ENCODE measurements at regions not wholly inside any gene's neighbourhood (a gene's known extent, or its start where the extent isn't known, plus 50 kb on each side); places are given as distances from the start of the nearest gene placed in this dataset.

DNA sequence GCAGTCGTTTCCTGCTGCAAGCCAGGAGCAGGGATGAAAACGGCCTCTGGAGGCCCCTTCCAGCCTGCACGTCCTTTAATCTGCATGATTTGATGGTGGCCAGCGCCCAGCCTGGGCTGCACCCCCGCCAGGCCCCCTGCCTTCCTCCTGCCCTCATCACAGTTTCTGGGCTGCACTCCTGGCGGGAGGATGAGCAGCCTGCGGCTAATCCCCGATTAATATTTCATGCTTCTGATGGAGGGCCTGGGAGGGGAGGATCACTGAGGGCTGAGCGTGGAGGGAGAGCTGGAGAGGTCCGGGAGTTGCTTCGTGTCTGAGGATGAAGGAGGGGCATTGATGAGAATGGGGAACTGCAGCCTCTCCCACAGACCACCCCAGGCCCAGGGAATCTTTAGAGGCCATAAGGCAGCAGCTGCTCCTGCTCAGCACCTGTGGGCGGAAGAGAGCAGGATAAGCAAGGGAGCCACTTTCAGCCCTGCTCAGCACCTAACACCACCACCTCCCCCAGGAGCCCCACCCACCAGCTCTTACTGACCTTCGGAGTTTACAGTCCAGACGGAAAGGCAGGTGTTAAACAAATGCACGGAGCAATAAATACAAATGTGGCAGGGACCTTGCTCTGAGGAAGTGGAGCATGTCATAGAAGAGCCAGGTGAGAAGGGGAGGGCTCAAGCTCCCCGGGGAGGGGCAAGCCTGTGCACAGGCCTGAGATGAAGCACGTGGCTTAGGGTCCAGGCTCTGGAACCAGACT, 135.0 kb upstream of the NECTIN1 start:
- Mint-ChIP-seq H3K27me3 (ENCODE audit: insufficient read depth, low read depth, poor library complexity) (peaks cover 2% of the 10 kb centered on the region), H3K4me3 (no peak overlapping the region), H3K4me1 (peaks cover 17% of the 10 kb centered on the region), H3K27ac (no peak overlapping the region), H3K9me3 (peaks cover 6% of the 10 kb centered on the region), H3K36me3 (ENCODE audit: low read depth) (no peaks in the 10 kb centered on the region)
- H3K79me2 ChIP-seq (replicated peaks; ENCODE audit: insufficient read depth), result no peaks in the 10 kb centered on the region
- ATAC-seq, result peak; percentile 97
- no peaks in the 10 kb centered on the region for H3K36me3 ChIP-seq (ENCODE audit: insufficient read depth)
- no peaks in the 10 kb centered on the region for H4K20me1 ChIP-seq (replicated peaks; ENCODE audit: insufficient read depth)
- no peaks in the 10 kb centered on the region for H3F3A ChIP-seq (replicated peaks; ENCODE audit: low read depth)
- no peaks in the 10 kb centered on the region for H3K27me3 ChIP-seq (ENCODE audit: insufficient read depth)
- H2AFZ ChIP-seq, result peak overlapping the region; percentile 52; the same call in 1 of the 2 replicates
- H3K9me2 ChIP-seq (ENCODE audit: insufficient read depth), result peaks cover 6% of the 10 kb centered on the region
- no peak overlapping the region for H3K27ac ChIP-seq (ENCODE audit: low read depth)
- H3K4me1 ChIP-seq (ENCODE audit: insufficient read depth), result no peaks in the 10 kb centered on the region
- no peak overlapping the region for H3K4me2 ChIP-seq
- no peak overlapping the region for H3K4me3 ChIP-seq
- DNase-seq (ENCODE audit: low spot score), result peak; percentile 49
- TF ChIP-seq EZH2 (IDR thresholded peaks at IDR 0.05; ENCODE audit: low read depth, unreplicated experiment) (no peak), JUNB (IDR thresholded peaks at IDR 0.05; ENCODE audit: unreplicated experiment) (no peak), CREB1 (CRISPR knock-in tag; IDR thresholded peaks at IDR 0.05; ENCODE audit: low read depth) (no peak), STAT1 (IDR thresholded peaks at IDR 0.05; ENCODE audit: unreplicated experiment) (no peak), ZNF331 (CRISPR knock-in tag; IDR thresholded peaks at IDR 0.05; ENCODE audit: low read depth) (no peak), ZNF114 (CRISPR knock-in tag; IDR thresholded peaks at IDR 0.05) (no peak)
- TF ChIP-seq, protein P1, sequence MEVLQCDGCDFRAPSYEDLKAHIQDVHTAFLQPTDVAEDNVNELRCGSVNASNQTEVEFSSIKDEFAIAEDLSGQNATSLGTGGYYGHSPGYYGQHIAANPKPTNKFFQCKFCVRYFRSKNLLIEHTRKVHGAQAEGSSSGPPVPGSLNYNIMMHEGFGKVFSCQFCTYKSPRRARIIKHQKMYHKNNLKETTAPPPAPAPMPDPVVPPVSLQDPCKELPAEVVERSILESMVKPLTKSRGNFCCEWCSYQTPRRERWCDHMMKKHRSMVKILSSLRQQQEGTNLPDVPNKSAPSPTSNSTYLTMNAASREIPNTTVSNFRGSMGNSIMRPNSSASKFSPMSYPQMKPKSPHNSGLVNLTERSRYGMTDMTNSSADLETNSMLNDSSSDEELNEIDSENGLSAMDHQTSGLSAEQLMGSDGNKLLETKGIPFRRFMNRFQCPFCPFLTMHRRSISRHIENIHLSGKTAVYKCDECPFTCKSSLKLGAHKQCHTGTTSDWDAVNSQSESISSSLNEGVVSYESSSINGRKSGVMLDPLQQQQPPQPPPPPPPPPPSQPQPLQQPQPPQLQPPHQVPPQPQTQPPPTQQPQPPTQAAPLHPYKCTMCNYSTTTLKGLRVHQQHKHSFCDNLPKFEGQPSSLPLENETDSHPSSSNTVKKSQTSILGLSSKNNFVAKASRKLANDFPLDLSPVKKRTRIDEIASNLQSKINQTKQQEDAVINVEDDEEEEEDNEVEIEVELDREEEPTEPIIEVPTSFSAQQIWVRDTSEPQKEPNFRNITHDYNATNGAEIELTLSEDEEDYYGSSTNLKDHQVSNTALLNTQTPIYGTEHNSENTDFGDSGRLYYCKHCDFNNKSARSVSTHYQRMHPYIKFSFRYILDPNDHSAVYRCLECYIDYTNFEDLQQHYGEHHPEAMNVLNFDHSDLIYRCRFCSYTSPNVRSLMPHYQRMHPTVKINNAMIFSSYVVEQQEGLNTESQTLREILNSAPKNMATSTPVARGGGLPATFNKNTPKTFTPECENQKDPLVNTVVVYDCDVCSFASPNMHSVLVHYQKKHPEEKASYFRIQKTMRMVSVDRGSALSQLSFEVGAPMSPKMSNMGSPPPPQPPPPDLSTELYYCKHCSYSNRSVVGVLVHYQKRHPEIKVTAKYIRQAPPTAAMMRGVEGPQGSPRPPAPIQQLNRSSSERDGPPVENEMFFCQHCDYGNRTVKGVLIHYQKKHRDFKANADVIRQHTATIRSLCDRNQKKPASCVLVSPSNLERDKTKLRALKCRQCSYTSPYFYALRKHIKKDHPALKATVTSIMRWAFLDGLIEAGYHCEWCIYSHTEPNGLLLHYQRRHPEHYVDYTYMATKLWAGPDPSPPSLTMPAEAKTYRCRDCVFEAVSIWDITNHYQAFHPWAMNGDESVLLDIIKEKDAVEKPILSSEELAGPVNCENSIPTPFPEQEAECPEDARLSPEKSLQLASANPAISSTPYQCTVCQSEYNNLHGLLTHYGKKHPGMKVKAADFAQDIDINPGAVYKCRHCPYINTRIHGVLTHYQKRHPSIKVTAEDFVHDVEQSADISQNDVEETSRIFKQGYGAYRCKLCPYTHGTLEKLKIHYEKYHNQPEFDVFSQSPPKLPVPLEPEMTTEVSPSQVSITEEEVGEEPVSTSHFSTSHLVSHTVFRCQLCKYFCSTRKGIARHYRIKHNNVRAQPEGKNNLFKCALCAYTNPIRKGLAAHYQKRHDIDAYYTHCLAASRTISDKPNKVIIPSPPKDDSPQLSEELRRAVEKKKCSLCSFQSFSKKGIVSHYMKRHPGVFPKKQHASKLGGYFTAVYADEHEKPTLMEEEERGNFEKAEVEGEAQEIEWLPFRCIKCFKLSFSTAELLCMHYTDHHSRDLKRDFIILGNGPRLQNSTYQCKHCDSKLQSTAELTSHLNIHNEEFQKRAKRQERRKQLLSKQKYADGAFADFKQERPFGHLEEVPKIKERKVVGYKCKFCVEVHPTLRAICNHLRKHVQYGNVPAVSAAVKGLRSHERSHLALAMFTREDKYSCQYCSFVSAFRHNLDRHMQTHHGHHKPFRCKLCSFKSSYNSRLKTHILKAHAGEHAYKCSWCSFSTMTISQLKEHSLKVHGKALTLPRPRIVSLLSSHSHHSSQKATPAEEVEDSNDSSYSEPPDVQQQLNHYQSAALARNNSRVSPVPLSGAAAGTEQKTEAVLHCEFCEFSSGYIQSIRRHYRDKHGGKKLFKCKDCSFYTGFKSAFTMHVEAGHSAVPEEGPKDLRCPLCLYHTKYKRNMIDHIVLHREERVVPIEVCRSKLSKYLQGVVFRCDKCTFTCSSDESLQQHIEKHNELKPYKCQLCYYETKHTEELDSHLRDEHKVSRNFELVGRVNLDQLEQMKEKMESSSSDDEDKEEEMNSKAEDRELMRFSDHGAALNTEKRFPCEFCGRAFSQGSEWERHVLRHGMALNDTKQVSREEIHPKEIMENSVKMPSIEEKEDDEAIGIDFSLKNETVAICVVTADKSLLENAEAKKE (CRISPR knock-in tag; IDR thresholded peaks at IDR 0.05), result no peak
